WTC11 (cell line): ENCODE measurements at regions not wholly inside any gene's neighbourhood (a gene's known extent, or its start where the extent isn't known, plus 50 kb on each side); places are given as distances from the start of the nearest gene placed in this dataset.

ENCODE experiments used
- ATAC-seq: fragments of 200-7000 bp; cut with Tn5 transposase; 2 replicates; pipeline ENCODE4 v1.10.0; 2021; ENCODE audit warnings: mild to moderate bottlenecking, moderate library complexity
- CTCF ChIA-PET: fragments of 300-600 bp; sonication (Branson Sonifier 250); formaldehyde crosslinking; loops from one replicate; lab custom pipeline; 2021; ENCODE audit warnings: antibody characterized with exemption; lab: Charles Lee
- POLR2A ChIA-PET: fragments of 350-600 bp; sonication (Branson Sonifier 250); formaldehyde crosslinking; loops from one replicate; lab custom pipeline; 2021; ENCODE audit warnings: antibody characterized with exemption; lab: Charles Lee
- DNase-seq: peaks from one replicate; pipeline ENCODE4 v3.0.0; 2021; ENCODE audit warnings: low spot score
- H3K27ac Mint-ChIP-seq: 2 replicates; pipeline ENCODE4 v1.8.0; 2021; ENCODE audit warnings: mixed read lengths
- H3K27me3 Mint-ChIP-seq: 2 replicates; pipeline ENCODE4 v1.8.0; 2021; ENCODE audit warnings: low read depth, mild to moderate bottlenecking, moderate library complexity, mixed read lengths
- H3K36me3 Mint-ChIP-seq: 2 replicates; pipeline ENCODE4 v1.8.0; 2021; ENCODE audit warnings: mixed read lengths
- H3K4me1 Mint-ChIP-seq: 2 replicates; pipeline ENCODE4 v1.8.0; 2022; ENCODE audit warnings: mixed read lengths
- H3K4me3 Mint-ChIP-seq: 2 replicates; pipeline ENCODE4 v1.8.0; 2021; ENCODE audit warnings: mild to moderate bottlenecking, moderate library complexity, mixed read lengths
- H3K9me3 Mint-ChIP-seq: 2 replicates; pipeline ENCODE4 v1.8.0; 2021; ENCODE audit warnings: mixed read lengths
- ATF1 ChIP-seq: sonication (generic); formaldehyde crosslinking; IDR thresholded peaks from 2 replicates; pipeline ENCODE4 v1.8.1; 2023; ENCODE audit warnings: mild to moderate bottlenecking, moderate library complexity, missing genetic modification reagents
- ERG ChIP-seq: fragments of 250-450 bp; sonication (Bioruptor Pico); IDR thresholded peaks from 2 replicates; pipeline ENCODE4 v1.8.0; 2021; ENCODE audit warnings: mild to moderate bottlenecking
- ETV6 ChIP-seq: sonication (generic); formaldehyde crosslinking; IDR thresholded peaks from 2 replicates; pipeline ENCODE4 v1.8.1; 2022; ENCODE audit warnings: mild to moderate bottlenecking, missing genetic modification reagents
- FOXJ3 ChIP-seq: sonication (generic); formaldehyde crosslinking; IDR thresholded peaks from 2 replicates; pipeline ENCODE4 v1.9.0; 2021; ENCODE audit warnings: missing genetic modification reagents, mild to moderate bottlenecking, borderline replicate concordance
- FOXK1 ChIP-seq: sonication (generic); formaldehyde crosslinking; IDR thresholded peaks from 2 replicates; pipeline ENCODE4 v1.8.0; 2022; ENCODE audit warnings: mild to moderate bottlenecking, moderate library complexity, missing genetic modification reagents
- HMGA2 ChIP-seq: fragments of 250-450 bp; sonication (Bioruptor Pico); IDR thresholded peaks from 2 replicates; pipeline ENCODE4 v1.4.0; 2021; ENCODE audit warnings: mild to moderate bottlenecking, moderate library complexity
- NFE2L1 ChIP-seq: sonication (generic); formaldehyde crosslinking; IDR thresholded peaks from 2 replicates; pipeline ENCODE4 v1.8.1; 2023; ENCODE audit warnings: missing genetic modification reagents
- NFYB ChIP-seq: sonication (generic); formaldehyde crosslinking; conservative IDR thresholded peaks from 2 replicates; pipeline ENCODE4 v1.8.0; 2022; ENCODE audit warnings: low read depth, missing genetic modification reagents
- NR3C1 ChIP-seq: sonication (generic); formaldehyde crosslinking; conservative IDR thresholded peaks from 2 replicates; pipeline ENCODE4 v1.8.1; 2023; ENCODE audit warnings: low read depth, mild to moderate bottlenecking, missing genetic modification reagents
- SMAD3 ChIP-seq: sonication (generic); formaldehyde crosslinking; IDR thresholded peaks from 2 replicates; pipeline ENCODE4 v1.8.0; 2022; ENCODE audit warnings: missing genetic modification reagents, mild to moderate bottlenecking, borderline replicate concordance
- TCF7 ChIP-seq: sonication (generic); formaldehyde crosslinking; IDR thresholded peaks from 2 replicates; pipeline ENCODE4 v1.8.0; 2022; ENCODE audit warnings: mild to moderate bottlenecking, low read depth, missing genetic modification reagents, moderate library complexity
- TEAD4 ChIP-seq: sonication (generic); formaldehyde crosslinking; IDR thresholded peaks from 2 replicates; pipeline ENCODE4 v1.8.0; 2022; ENCODE audit warnings: mild to moderate bottlenecking, missing genetic modification reagents
- TP53 ChIP-seq: sonication (generic); formaldehyde crosslinking; IDR thresholded peaks from 2 replicates; pipeline ENCODE4 v1.8.1; 2023; ENCODE audit warnings: mild to moderate bottlenecking, missing genetic modification reagents
- ZNF281 ChIP-seq: sonication (generic); formaldehyde crosslinking; IDR thresholded peaks from 2 replicates; pipeline ENCODE4 v1.8.0; 2023; ENCODE audit warnings: mild to moderate bottlenecking, missing genetic modification reagents
- ZSCAN18 ChIP-seq: fragments of 250-450 bp; sonication (Bioruptor Pico); IDR thresholded peaks from 2 replicates; pipeline ENCODE4 v2.1.2; 2022; ENCODE audit warnings: mild to moderate bottlenecking, moderate library complexity
- TF ChIP-seq, protein P1 (sequence below): sonication (generic); formaldehyde crosslinking; IDR thresholded peaks from 2 replicates; pipeline ENCODE4 v1.8.1; 2023; ENCODE audit warnings: mild to moderate bottlenecking, missing genetic modification reagents, moderate library complexity
- TF ChIP-seq, protein P2 (sequence below): sonication (generic); formaldehyde crosslinking; IDR thresholded peaks from 2 replicates; pipeline ENCODE4 v1.8.0; 2022; ENCODE audit warnings: mild to moderate bottlenecking, missing genetic modification reagents
- TF ChIP-seq, protein P3 (sequence below): sonication (generic); formaldehyde crosslinking; IDR thresholded peaks from 2 replicates; pipeline ENCODE4 v1.8.1; 2022; ENCODE audit warnings: mild to moderate bottlenecking, moderate library complexity, missing genetic modification reagents
- TF ChIP-seq, protein P4 (sequence below): sonication (generic); formaldehyde crosslinking; IDR thresholded peaks from 2 replicates; pipeline ENCODE4 v1.8.0; 2022; ENCODE audit warnings: mild to moderate bottlenecking, missing genetic modification reagents
- TF ChIP-seq, protein P5 (sequence below): fragments of 250-450 bp; sonication (Bioruptor Pico); conservative IDR thresholded peaks from 2 replicates; pipeline ENCODE4 v1.9.0; 2021; ENCODE audit warnings: mild to moderate bottlenecking

- TF ChIP-seq ZNF281 (CRISPR knock-in tag) (no peak), FOXJ3 (CRISPR knock-in tag) (no peak), NFYB (CRISPR knock-in tag) (no peak)
- TF ChIP-seq, all 79 proteins: peak for 0
Observed at GRCh38 chr1:115219927-115220326, 118.1 kb downstream of the NGF start (continued).

DNA sequence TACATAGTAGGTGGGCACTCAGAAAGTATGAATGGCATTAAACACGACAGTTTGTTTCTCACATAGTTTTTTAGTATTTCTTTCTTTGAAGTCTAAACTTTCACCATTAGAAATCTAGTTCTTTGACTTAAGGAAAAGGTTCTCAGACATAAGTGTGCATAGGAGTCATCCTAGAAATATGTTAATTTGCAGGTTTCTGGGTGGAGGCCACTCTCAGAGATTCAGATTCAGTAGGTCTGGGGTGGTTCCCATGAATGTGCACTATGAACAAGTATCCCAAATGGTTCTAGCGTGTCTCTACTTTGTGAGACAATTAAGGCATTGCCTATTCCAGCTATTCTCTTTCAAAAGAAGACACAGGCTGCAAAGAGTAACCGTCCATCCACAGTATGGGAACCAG, 119.3 kb downstream of the NGF start:
- ChIA-PET POLR2A (no interaction called here), CTCF (no interaction called here)
- peaks cover 30% of the 10 kb centered on the region for H3K4me1 Mint-ChIP-seq

GRCh38 chr1:115218034-115218405, 120.0 kb downstream of the NGF start:
- Mint-ChIP-seq H3K4me1 (peaks cover 30% of the 10 kb centered on the region), H3K27me3 (no peaks in the 10 kb centered on the region; the same call in none of the 2 replicates), H3K4me3 (no peak overlapping the region), H3K36me3 (no peaks in the 10 kb centered on the region), H3K27ac (no peak overlapping the region), H3K9me3 (no peaks in the 10 kb centered on the region)
- TF ChIP-seq ETV6 (CRISPR knock-in tag) (no peak), TP53 (no peak), FOXK1 (CRISPR knock-in tag) (no peak), ERG (CRISPR knock-in tag) (no peak), TCF7 (CRISPR knock-in tag) (no peak), ATF1 (CRISPR knock-in tag) (no peak)
- TF ChIP-seq, protein P1, sequence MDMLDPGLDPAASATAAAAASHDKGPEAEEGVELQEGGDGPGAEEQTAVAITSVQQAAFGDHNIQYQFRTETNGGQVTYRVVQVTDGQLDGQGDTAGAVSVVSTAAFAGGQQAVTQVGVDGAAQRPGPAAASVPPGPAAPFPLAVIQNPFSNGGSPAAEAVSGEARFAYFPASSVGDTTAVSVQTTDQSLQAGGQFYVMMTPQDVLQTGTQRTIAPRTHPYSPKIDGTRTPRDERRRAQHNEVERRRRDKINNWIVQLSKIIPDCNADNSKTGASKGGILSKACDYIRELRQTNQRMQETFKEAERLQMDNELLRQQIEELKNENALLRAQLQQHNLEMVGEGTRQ (CRISPR knock-in tag): no peak
- TF ChIP-seq, protein P2, sequence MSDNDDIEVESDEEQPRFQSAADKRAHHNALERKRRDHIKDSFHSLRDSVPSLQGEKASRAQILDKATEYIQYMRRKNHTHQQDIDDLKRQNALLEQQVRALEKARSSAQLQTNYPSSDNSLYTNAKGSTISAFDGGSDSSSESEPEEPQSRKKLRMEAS (CRISPR knock-in tag): no peak
- TF ChIP-seq, protein P3, sequence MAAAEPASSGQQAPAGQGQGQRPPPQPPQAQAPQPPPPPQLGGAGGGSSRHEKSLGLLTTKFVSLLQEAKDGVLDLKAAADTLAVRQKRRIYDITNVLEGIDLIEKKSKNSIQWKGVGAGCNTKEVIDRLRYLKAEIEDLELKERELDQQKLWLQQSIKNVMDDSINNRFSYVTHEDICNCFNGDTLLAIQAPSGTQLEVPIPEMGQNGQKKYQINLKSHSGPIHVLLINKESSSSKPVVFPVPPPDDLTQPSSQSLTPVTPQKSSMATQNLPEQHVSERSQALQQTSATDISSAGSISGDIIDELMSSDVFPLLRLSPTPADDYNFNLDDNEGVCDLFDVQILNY: no peak
- ChIA-PET POLR2A (no interaction called here), CTCF (no interaction called here)
- DNase-seq: no peak
- no peak for ATAC-seq

More for the DNA sequence above, 119.3 kb downstream of the NGF start:
- no peak overlapping the region for H3K27ac Mint-ChIP-seq
- no peaks in the 10 kb centered on the region; the same call in none of the 2 replicates for H3K27me3 Mint-ChIP-seq
- TF ChIP-seq HMGA2 (CRISPR knock-in tag) (no peak), FOXJ3 (CRISPR knock-in tag) (no peak), TEAD4 (CRISPR knock-in tag) (no peak), ZSCAN18 (no peak), NR3C1 (CRISPR knock-in tag) (no peak), TP53 (no peak), NFE2L1 (CRISPR knock-in tag) (no peak), SMAD3 (CRISPR knock-in tag) (no peak)
- TF ChIP-seq, protein P4, sequence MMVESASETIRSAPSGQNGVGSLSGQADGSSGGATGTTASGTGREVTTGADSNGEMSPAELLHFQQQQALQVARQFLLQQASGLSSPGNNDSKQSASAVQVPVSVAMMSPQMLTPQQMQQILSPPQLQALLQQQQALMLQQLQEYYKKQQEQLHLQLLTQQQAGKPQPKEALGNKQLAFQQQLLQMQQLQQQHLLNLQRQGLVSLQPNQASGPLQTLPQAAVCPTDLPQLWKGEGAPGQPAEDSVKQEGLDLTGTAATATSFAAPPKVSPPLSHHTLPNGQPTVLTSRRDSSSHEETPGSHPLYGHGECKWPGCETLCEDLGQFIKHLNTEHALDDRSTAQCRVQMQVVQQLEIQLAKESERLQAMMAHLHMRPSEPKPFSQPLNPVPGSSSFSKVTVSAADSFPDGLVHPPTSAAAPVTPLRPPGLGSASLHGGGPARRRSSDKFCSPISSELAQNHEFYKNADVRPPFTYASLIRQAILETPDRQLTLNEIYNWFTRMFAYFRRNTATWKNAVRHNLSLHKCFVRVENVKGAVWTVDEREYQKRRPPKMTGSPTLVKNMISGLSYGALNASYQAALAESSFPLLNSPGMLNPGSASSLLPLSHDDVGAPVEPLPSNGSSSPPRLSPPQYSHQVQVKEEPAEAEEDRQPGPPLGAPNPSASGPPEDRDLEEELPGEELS (CRISPR knock-in tag): no peak
- TF ChIP-seq, protein P5, sequence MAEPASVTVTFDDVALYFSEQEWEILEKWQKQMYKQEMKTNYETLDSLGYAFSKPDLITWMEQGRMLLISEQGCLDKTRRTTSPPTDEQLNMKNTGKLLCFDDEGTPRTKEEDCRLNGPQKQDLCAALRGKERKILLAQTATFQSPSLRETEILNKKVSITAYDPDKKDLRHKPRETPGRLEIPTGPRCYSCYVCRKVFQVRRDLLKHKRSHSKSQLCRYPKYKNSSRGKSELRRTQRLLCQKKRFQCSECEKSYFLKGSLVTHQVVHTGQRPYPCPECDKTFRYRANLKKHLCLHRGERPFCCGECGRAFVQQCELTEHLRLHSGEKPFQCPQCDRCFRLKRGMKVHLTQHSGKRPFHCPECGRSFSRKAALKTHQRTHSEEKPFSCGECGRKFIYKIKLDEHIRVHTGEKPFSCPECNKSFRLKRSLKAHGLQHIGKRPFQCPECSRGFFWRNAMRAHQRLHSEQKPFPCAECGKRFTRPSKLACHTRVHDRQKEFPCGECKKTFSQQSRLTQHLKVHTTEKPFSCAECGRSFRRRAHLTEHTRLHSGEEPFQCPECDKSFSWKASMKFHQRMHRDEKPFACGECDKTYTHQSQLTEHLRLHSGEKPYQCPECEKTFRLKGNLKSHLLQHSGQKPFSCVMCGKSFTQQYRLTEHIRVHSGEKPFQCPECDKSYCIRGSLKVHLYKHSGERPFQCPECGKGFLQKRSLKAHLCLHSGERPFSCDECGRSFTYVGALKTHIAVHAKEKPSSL (CRISPR knock-in tag): no peak
- DNase-seq (no peak), ATAC-seq (no peak)
- no peaks in the 10 kb centered on the region for H3K36me3 Mint-ChIP-seq
- no peaks in the 10 kb centered on the region for H3K9me3 Mint-ChIP-seq
- H3K4me3 Mint-ChIP-seq: no peak overlapping the region
